HUDEP-2 (cell line): ENCODE measurements at regions not wholly inside any gene's neighbourhood (a gene's known extent, or its start where the extent isn't known, plus 50 kb on each side); places are given as distances from the start of the nearest gene placed in this dataset.
"Not testable (repeated sequence)": the region's sequence is repeated elsewhere in the genome, so short reads cannot be mapped to it uniquely, and the experiment has no call there.

Experiments
- DNase-seq, 76 experiments: peaks; one replicate each; lab custom pipeline; 2025; ENCODE audit not compliant: unreplicated experiment in 76 of 76; lab: John Stamatoyannopoulos, UW

DNA sequence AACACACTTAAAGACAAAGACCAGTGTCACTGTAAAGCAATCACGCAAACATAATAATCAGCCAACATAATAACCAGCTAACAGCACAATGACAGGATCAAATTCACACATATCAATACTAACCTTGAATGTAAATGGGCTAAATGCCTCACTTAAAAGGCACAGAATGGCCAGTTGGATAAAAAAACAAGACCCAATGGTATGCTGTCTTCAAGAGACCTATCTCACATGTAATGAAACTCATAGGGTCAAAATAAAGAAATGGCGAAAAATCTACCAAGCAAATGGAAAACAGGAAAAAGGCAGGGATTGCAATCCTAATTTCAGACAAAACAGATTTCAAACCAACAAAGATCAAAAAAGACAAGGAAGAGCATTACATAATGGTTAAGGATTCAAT is 78.2 kb upstream of the RAB12 start:
- not testable (repeated sequence) for DNase-seq

DNA sequence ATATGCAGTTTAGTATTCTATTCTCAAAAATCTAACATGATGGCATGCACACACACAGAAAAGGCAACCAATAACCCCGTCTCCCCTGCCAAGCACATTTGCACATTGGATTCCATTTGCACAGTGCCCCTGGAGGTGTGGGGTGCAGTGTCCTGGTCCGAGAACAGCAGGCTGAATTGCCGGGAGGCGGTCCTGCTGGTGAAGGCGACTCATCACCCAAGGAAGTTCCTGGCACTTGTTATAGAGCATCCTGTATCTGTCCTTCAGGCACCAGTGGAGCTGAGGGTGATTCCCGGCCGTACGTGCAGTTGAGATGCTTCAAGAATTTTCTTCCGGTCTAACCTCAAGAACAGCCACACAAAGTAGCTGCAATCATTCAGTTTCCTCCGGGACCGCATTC is 73.0 kb upstream of the RAB12 start:
- DNase-seq = no peak

DNA sequence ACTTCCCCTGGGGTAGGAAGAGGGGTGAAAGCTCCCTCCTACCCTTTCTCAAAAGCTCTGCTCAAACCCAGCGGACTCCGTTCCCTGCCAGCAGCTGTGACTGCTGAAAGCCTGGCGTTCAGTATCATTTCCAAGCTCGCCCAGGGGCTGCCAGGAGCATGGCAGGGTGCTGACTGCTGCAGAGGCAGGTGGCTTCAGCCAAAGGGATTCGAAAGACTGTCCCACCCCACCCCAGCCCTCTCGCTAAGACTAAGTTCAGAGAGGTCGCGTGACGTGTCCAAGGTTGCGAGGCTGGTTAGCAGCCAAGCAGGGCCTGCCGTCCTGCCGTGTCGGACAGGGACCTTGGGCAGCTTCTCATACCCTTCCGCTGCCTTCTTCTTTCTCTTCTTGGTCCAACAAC is 72.3 kb upstream of the RAB12 start:
- no peak for DNase-seq

DNA sequence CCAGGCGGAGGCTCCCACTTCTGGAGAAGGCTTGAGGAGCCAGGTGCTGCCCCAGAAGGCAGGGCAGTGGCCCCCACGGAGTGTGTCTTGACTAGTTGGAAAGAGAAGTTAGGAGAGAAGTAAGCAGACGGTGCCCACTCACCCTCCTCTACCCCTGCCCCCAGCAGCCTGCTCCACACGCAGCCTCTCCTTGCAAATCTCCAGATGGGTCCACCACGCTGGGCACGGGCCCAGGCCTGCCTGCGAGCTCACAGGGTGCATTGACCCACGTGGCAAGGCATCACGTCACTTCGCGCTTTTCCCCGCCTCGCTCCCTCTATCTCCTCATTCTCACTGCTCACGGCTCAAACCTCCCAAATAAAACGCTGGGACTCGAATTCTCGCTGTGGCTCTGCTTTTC is 71.8 kb upstream of the RAB12 start:
- DNase-seq = no peak

DNA sequence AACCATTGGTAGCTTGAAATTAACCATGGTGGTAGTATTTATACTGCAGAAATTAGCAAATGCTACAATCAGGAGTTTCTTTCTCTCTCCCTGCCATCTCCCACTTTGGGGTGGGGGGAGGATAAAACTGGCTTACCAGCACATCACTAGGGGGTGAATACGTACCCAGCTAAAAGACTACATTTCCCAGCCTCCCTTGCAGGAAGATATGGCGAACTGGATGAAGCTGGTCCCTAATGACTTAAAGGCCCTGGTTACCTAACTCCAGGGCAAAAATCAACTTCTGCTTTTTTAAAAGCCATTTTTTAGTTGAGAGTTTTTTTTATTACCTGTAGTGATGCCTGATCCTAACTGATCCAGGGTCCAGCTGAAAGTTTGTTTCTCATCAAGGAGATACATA is 70.3 kb upstream of the RAB12 start:
- no peak for DNase-seq

DNA sequence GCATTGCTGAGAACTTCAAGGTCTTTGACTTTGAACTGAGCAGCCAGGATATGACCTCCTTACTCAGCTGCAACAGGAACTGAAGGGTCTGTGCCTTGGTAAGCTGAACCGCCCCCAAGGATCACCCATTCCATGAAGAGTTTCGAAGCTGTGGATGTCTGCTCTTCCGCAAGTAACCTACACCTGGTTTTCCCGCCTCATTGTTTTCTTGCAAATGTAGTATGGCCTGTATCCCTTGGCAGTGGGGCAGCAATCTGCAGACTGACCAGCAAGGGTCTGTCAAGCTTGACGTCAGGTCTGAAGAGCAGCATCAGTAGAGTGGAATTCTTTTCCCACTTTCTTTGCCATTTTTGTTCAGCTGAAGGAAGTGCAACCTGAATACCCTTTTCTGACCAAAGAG is 62.6 kb upstream of the RAB12 start:
- DNase-seq = no peak

DNA sequence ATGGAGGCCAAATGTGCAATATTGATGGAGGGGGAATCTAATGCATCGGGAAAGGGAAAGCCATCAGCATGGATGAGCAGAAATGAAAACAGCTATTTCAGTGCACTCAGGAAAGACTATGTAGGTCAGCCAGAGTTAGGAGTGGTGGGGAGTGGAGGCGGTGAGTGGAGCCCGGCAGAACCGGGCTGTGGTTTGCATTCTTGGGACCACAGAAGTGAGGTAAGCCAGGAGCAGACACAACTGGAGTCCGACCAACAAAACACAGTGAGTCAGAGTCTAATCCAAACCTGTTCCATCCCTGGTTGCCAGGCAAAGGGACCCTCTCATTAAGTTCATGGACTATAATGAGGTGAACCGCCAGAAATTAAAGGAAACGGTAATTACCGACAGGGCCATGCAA is 61.1 kb upstream of the RAB12 start:
- DNase-seq = no peak

DNA sequence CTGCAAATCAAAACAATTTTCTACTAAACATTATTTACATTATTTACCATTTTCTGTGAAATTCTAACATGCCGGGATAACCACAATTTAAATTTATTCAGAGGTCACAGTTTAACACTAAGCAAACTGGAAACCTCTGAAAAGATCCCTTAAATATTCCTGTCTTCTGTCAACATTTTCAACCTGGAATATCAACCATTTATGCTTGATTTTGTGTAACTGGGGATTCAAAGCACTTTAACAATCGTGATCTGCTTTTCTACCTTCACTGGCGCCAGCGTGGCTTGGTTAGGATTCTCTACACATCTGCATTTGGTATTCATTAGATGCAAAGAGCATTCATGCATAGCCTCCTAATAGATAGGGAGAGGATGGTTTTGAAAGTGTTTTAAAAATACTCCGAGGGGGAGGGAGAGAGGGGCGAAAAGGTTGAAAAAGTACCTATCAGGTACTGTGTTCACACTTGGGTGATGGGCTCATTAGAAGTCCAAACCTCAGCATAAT is 59.9 kb upstream of the RAB12 start:
- DNase-seq = no peak

DNA sequence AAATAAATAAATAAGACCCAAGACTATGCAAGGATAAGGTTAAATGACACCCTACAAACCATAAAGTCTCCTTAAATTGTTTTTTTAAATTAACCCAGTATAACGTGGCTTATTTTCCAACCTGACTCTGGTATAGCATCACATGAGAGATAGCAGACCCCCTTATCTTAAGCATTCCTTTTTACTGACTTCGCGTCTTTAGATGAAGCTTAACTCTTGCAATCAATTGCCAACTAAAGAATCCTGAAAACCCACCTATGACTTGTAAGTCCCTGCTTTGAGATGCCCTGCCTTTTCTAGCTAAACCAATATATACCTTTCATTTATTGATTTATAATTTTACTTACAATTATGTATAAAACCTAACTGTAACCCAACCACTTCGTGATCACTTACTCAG is 57.1 kb upstream of the RAB12 start:
- DNase-seq = no peak

DNA sequence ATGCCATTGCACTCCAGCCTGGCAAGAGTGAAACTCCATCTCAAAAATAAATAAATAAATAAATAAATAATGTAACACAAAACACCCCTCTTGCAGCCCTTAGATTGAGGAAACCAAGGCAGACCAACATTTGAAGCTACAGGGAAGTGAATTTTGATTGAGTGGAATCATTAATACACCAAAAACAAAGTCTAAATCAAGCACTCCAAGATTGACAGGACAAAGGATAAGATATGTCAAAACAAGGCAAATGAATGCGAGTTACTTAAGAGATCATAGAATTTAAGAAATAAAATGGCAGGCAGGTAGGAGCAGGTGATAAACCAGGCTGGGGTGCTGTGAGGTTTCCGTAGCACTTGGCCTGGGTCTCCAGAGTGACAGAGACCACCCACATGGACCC is 54.9 kb upstream of the RAB12 start:
- no peak for DNase-seq

DNA sequence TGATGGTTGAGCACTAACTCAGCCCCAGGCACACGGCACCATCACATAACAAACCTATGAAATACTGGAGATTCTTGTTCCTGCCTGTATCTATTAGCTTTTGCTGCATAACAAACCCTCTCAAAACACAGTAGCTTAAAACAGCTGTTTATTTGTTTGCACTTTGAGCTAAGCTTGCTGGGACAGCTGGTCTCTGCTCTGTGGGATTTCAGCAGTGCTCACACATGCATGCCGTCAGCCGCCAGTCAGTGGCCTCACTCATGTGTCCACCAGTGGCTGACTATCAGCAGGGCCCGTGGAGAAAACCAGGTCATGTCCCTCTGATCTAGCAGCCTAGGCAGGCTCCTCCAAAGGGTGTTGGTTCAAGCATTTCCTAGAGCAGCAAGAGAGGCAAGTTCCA is 52.8 kb upstream of the RAB12 start:
- DNase-seq = no peak
